ENCODE measurements at regions not wholly inside any gene's neighbourhood (a gene's known extent, or its start where the extent isn't known, plus 50 kb on each side); places are given as distances from the start of the nearest gene placed in this dataset.

DNA sequence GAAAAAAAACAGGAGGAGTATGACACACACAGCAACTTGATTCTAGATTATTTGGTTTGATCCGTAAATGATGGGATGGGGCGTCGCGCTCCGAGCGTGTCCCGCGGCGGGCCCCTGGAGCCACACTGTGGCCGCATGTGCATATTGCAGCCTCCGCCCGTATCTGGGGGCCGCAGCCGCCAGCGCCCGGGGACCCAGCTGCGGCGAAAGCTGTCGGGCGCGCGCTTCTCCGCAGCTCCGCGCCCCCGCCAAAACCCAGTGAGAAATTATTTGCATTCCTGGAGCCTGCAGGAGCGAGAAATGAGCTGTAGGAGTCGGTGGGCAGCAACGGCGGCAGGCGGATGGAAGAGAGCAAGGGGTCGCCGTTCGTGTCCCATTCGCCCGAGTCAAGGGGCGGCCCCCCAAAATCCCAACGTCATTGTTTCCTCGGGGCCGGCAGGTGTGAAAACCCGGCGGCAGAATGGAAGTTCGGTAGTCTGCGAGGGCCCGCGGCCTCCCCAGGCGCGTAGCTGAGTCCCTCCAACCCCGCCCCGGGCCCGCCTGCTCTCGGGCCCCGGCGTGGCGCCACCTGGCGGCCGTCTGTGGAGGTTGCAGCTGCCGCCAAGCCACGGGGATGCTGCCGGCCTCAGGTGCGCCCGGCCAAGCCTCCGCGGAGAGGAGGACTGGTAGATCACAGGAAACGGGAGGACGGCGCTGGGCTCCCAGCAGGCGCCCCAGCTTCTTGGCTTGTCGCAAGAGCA, 86.8 kb downstream of the FAM72B start:
- TF ChIP-seq, protein P1, sequence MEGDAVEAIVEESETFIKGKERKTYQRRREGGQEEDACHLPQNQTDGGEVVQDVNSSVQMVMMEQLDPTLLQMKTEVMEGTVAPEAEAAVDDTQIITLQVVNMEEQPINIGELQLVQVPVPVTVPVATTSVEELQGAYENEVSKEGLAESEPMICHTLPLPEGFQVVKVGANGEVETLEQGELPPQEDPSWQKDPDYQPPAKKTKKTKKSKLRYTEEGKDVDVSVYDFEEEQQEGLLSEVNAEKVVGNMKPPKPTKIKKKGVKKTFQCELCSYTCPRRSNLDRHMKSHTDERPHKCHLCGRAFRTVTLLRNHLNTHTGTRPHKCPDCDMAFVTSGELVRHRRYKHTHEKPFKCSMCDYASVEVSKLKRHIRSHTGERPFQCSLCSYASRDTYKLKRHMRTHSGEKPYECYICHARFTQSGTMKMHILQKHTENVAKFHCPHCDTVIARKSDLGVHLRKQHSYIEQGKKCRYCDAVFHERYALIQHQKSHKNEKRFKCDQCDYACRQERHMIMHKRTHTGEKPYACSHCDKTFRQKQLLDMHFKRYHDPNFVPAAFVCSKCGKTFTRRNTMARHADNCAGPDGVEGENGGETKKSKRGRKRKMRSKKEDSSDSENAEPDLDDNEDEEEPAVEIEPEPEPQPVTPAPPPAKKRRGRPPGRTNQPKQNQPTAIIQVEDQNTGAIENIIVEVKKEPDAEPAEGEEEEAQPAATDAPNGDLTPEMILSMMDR (IDR thresholded peaks at IDR 0.05) = peak; percentile 51 to 96 (median 69)
- peak; percentile 20 to 60 (median 58) for TF ChIP-seq POLR2A (IDR thresholded peaks at IDR 0.05)

All from body of pancreas (tissue), 4 donors.